HG03442 (cell line): ENCODE measurements at regions not wholly inside any gene's neighbourhood (a gene's known extent, or its start where the extent isn't known, plus 50 kb on each side); places are given as distances from the start of the nearest gene placed in this dataset.
"Not testable (repeated sequence)": the region's sequence is repeated elsewhere in the genome, so short reads cannot be mapped to it uniquely, and the experiment has no call there.

Experiments used
- ATAC-seq: cut with Tn5 transposase; IDR thresholded peaks from one replicate; pipeline ENCODE4 v1.9.1; 2021; ENCODE audit warnings: mild to moderate bottlenecking, moderate library complexity; ENCODE audit not compliant: unreplicated experiment

DNA sequence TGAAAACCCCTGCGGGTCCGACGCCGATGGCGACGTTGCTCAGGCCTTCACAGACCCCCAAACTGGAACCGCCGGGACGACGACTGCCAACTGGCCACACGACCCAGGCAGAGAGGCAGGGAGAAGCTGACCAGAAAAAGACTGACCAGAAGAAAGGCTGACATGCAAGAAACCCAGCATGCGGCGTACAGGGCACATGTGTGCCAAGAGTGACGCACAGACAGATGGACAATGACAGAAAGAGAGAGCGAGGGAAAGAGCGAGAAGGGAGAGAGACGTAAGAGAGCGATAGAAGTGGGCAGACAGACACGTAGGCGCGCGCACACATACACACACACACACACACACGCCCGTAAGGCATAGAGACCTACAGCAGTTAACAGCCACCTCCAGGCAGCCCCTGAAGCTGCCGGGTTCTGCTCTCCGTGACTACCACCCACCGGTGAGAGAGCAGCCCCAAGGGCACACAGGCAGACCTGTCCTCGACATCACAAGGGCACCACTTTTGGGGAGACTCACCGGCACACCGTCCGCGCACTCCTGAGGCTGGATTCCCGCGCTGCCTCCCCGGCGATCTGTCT is 67.2 kb upstream of the ZNF527 start:
- ATAC-seq = no peak

DNA sequence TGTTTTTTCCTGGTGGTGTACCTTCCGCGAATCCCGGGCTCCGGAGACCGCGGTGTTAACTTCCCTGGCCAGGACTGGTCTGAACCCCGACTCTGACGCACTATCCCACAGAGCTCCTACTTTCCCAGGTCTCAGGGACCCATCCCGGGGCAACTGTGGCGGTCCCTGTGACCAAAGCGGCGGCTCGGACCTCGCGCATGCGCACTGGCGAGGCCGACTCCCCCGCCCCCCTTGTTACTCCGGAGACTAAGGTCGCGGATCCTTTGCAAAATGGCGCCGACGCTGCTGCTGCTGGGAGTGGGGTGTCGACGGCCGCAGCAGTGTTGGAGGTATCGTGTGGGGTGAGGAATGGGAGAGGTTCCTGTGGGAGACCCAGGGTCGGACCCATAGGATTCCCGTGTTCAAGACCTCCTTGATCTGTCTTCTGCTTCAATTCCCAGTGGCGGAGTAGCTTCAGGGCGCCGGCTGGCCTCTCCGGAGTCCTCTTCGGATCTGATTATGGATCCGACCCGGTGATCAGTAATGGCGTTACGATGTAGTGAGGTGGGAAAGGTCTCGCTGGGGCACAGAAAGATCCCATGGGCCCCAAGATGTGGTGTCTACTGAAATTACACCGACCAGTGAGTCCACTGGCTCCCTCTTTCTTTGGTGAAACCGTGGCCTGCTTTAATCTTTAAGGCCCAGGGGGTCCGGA is 66.6 kb upstream of the ZNF527 start:
- no peak for ATAC-seq

DNA sequence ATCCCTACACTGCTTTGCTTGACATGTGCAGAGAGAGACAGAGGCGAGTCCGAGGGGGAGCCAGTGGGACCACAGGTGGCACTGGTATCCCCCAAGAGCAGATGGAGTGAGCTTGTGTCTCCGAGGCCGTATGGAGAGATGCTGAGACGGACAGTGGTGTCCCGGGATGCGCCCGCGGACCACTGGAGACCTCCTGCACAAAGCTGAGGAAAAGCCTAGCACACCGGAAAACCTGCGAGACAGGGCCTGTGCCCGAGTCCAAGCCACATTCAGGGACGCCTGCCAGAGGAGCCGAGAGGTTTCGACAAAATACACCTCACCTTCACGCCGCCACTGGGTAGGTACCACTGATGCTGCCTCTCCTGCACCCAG is 66.0 kb upstream of the ZNF527 start:
- ATAC-seq = no peak

DNA sequence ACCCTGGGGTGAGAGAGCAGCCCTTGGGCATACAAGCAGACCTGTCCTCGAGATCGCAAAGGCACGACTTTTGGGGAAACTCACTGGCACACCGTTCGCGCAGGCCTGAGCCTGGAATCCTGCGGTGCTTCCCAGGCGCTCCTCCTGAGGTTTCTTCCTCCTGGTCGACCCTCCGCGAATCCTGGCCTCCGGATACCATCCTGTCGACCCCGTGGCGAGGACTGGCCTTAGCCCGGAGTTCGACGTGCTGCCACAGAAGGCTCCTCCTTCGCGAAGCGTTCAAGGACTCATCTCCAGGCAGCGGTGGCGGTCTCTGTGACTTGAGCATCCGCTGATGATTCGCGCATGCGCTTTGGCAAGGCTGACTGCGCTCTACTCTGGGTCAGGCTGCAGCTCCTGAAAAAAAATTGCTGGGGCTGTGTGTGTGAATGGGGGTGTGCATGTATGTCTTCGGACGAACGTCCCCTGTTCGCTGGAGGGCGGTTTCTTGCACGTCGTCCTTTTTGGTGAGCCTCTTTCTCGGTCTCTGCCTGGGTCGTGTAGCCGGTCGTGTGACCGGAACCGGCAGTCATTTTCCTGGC is 64.4 kb upstream of the ZNF527 start:
- no peak for ATAC-seq

GRCh38 chr19:37309834-37310575 is 60.9 kb upstream of the ZNF527 start:
- ATAC-seq = no peak

- peak; percentile 31 for ATAC-seq
Observed at GRCh38 chr19:37312531-37313334, 58.2 kb upstream of the ZNF527 start.

- no peak for ATAC-seq
Observed at GRCh38 chr19:37313335-37313627, 57.6 kb upstream of the ZNF527 start.

GRCh38 chr19:37317403-37318209 is 53.3 kb upstream of the ZNF527 start:
- peak; percentile 93 for ATAC-seq

DNA sequence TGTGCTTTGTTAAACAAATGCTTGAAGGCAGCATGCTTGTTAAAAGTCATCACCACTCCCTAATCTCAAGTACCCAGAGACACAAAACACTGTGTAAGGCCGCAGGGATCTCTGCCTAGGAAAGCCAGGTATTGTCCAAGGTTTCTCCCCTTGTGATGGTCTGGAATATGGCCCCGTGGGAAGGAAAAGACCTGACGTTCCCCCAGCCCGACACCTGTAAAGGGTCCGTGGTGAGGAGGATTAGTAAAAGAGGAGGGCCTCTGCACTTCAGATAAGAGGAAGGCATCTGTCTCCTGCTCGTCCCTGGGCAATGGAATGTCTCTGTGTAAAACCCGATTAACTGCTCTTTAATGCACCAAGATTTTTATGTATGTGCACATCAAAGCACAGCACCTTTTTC is 49.9 kb upstream of the ZNF527 start:
- not testable (repeated sequence) for ATAC-seq
